Non-pigmented ciliary epithelial cell (primary cell): ENCODE measurements at regions not wholly inside any gene's neighbourhood (a gene's known extent, or its start where the extent isn't known, plus 50 kb on each side); places are given as distances from the start of the nearest gene placed in this dataset.

Source experiments
- DNase-seq: peaks from one replicate; pipeline ENCODE4 v3.0.0-alpha.2; 2010; ENCODE audit warnings: low read depth

DNA sequence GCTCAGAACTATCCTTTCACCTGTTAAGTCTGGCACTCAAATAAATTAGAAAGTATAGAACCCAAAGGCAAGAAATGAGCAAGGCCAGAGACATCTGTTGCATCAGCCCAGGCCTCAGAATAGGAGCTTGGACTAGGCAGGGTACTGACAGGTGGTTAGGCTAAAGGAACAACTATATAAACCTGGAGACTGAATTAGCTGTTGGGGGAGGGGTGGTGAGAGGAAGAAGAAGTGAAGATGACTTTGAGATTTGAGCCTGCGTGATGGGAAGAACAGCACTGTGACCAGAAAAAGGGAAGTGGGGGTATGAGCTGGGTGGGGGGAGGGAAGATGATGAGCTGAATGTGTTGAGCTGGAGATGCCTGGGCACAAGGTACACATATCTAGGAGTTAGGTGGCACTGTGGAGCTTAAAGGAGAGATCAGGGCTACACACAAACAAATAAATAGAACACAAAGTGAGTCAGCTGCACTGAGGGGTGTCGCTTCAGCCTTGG lies 244.7 kb downstream of the PTEN start:
- DNase-seq: no peak

- no peak for DNase-seq
Observed at GRCh38 chr10:88110355-88110754, 246.9 kb downstream of the PTEN start.

DNA sequence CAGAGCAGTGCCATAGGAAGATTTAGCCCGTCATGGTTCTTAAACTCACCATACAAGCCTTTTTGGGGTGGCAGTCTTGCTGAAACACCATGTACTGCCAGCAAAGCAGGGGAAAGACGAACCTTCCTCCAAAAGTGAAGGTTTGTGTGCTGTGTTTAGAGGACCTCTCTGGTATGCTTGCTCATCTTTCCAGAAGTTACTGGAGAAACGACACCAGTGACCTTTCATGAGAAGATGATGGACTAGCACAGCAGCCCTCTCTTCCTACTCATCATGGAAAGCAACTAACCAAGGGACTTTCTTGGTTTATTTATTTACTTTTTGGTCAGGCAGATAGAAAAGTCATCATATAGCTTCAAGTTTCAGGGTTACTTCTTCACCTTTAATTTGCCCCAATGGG lies 247.4 kb downstream of the PTEN start:
- DNase-seq: no peak

GRCh38 chr10:88111294-88111693 lies 247.9 kb downstream of the PTEN start:
- no peak for DNase-seq

GRCh38 chr10:88113232-88113631 lies 249.8 kb downstream of the PTEN start:
- DNase-seq: no peak

GRCh38 chr10:88113657-88114272 lies 250.3 kb downstream of the PTEN start:
- no peak for DNase-seq

DNA sequence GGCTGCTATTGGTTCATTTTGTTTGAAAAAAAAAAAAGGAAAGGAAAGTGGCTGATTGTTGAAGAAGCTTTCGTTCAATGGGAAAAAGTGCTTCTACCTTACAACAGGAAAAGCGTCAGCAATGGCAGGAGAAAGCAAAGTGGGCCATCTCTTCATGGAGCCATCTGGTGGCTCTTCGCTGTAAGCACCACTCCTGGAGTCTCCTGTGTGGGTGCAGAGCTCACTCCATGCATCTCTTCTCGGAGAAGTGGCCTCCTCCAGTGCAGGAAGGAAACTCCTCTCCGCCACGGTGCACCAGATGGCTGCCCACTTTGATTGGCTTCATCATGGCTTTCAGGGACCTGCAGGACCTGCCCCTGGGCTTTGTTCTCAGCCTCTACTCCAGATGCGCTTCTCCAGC lies 250.9 kb downstream of the PTEN start:
- no peak for DNase-seq

- DNase-seq: no peak
Observed at GRCh38 chr10:88115407-88115806, 252.0 kb downstream of the PTEN start.

DNA sequence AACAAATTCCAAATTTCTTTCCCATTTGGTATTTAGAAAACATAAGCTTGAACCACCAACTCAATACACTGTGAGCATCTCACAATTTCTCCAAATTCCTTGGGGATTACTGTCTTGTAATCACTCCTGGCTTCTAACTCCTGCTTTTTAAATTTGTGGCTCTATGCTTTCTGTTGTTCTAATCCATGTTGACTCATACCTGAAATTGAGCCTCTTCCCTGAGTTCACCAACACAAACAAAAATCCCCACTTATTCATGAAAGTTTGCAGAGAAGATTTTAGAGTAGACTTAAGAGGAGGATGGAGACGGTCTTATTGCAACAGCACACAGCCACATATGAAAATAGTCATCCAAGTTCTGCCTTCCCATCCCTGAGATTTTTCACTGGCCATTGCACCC lies 252.5 kb downstream of the PTEN start:
- DNase-seq: no peak

GRCh38 chr10:88116481-88116880 lies 253.1 kb downstream of the PTEN start:
- DNase-seq: no peak

DNA sequence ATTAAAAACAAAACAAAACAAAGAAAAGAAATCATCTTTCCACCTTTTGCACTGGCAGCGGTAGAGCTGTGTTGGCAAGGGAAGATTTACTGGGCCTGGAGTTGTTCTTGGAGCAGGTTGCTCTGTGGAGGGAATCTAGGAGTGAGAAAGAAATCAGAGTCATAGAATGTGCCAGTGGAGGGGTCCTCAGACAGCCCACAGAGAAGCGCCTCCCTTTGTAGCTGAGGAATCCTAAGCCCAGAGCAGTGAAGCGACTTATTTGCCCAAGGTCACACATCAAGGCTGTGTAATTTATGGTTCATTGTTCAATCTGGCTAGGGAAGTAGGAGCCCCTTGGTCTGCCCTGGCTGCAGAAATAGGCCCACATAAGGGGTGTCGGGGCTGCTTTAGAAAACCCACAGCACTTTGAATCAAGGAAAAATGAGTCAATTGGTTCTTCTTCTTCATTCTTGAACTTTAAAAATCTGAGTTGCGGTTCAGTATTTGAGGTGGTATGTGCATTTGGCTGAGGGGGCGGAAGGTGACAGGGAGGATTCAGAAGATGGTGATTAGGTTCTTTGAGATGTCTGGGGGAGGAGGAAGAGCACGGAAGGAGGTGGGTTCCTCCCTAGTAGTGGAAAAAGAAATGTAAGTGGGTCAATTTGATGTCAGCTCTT lies 253.7 kb downstream of the PTEN start:
- DNase-seq: no peak

DNA sequence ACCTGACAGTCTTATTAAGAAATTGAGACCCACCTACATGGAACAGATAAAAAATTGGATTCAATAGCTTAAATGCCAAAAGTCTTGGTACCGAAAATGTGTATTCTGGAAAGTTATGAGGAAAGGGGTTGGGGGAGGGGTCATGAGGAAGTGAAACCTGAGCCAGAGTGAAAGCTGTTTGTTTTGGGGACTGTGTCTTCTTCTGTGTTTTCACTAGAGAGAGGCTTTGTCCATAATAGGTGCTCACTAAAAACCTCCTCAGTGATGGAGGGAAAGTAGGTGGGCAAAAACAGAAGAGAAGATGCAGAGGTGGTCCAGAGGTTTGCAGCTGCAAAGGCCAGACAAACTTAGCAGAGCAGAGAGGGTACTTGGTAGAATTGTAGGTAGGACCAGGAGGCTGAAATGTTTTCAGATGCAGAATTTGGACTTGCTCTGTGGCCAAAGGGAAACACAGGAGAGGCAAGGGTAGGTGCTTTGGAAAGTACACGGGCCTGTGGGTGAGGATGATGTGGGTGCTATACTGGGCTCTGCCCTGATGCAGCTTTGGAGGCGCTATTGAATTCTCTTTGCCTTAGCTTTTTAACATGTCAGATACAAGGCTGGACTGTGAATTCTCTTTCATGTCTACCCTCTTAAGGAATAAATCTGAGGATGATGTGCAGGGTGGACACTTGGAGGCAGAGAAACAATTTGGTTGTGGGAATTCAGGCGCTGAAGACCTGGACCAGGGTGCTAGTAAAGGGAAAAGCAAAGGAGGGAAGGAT lies 254.6 kb downstream of the PTEN start:
- DNase-seq: no peak

- no peak for DNase-seq
Observed at GRCh38 chr10:88118729-88119128, 255.3 kb downstream of the PTEN start.

DNA sequence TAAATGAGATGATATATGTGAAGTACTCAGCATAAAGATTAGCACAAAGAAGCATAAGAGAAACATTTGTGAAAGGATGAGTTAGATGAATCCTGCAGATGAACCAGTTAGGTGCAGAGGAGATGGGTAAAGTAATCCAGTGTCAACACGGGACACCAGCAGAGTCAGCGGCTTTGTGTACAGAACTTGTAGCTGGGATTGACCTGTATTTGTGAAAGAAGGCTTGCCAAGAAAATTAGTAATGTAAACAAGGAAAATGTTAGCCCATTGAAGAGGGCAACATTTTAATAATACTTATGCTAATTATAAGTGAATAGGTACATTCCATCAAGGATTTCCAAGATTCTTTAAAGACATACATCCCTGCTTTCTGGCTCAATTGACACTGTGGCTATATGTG lies 255.7 kb downstream of the PTEN start:
- DNase-seq: no peak

DNA sequence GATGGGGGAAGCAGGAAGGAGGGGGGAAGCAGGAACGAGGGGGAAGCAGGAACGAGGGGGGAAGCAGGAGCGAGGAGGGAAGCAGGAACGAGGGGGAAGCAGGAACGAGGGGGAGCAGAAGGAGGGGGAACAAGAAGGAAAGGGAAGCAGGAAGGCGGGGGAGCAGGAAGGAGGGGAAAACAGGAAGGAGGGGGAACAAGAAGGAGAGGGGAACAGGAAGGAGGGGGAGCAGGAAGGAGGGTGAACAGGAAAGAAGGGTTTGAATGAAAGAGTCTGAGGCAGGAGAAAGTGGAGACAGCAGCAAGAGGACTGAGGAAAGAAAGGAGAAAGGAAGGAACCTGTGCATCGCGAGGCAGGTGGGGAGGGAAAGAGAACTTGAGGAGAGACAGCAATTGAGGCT lies 256.6 kb downstream of the PTEN start:
- no peak for DNase-seq

DNA sequence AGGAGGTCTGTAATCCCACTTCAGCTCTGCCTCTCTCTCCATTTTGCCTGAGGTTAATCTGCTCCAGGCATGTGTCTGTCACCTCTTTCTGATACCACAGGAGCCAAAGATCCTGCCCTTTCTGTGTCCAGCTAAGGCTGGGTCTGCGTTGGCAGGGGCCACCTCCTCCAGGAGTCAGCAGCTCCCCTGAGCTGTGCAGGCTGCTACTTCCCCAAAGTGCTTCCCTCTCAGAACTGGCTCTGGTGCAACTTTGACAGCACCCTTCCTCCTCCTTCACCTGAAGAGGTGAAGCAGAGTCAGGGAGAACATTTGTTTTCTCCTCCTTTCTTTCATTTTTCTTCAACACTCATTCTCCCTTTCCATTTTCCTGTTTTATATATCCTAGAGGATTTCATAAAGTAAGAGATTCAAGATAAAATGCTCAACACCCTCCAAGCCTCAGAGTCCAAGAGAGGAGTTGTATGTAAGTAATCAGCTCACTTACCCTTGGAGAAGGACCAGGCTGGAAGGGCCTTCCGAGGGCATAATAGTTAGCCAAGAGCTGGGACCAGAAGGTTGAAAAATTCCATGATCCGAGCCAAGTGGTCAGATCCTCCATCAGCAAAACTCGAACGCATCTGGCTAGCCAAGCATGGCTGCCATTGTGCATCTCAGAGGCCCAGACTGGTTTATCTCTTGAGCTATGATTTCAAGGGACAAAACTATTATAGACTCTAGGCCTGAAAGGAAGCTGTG lies 257.3 kb downstream of the PTEN start:
- no peak for DNase-seq

GRCh38 chr10:88121361-88121760 lies 257.9 kb downstream of the PTEN start:
- DNase-seq: no peak

GRCh38 chr10:88122145-88122544 lies 258.7 kb downstream of the PTEN start:
- DNase-seq: no peak

- no peak for DNase-seq
Observed at GRCh38 chr10:88122576-88122975, 259.2 kb downstream of the PTEN start.

DNA sequence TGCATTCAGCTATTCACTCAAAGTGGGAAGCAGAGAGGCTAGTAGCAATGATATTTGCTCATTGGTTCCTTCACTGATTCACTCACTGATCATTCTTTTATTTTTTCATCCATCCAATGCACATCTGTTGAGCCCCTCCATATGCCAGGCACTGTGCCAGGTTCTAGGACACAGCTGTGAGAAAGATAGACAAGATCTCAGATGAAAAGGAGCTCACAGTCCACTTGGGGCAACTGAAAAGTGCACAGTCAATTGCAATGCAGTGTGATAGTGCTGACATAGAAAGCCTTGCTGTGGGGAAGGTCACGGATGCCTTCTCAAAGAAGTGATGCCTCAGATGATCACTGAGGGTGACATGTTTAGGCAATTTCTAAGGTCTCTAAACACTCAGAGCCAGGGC lies 262.3 kb downstream of the PTEN start:
- no peak for DNase-seq

- no peak for DNase-seq
Observed at GRCh38 chr10:88126699-88127098, 263.3 kb downstream of the PTEN start.

DNA sequence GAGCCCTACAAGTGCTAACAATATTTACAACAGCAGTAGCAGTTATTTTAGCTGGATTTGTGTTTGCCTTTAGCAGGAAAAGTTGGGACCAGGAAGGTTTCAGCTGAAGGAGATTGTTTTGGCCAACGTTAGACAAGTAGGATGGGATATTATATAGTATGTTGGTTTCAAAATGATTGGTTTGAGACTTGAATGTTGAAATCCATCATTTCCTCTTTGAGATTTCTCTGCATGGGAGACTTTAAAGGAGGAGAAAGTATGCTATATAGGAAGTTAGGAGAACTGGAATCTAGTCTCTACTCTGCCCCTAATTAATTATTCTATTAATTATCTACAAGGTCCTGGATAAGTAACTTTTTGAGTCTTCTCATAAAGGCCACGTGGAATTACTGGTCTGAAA lies 263.8 kb downstream of the PTEN start:
- DNase-seq: no peak

DNA sequence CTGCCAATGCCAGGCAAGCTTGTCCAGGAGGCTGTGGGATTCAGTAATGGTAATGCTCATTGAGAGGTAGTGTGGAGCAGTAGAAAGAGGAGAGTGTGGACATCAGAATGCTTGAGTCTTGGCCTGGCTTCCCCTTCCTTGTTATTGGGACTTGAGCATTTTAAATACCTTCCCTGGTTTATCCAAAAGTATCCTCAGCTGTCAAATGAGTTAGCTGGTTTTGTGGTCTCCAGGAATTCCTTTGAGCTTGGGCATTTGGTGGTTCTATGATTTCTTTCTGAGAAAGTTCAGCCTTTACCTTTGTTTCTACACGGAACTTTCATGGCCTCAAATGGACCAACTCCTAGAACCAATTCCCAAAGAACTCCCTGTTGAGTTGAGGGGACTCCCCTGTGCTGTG lies 264.3 kb downstream of the PTEN start:
- DNase-seq: no peak
